Keratinocyte (primary cell): ENCODE measurements at regions not wholly inside any gene's neighbourhood (a gene's known extent, or its start where the extent isn't known, plus 50 kb on each side); places are given as distances from the start of the nearest gene placed in this dataset.

Source experiments
- DNase-seq: peaks from one replicate; pipeline ENCODE4 v3.0.0-alpha.2; 2011; ENCODE audit warnings: low read depth, missing footprints, low spot score
- FAIRE-seq: peaks from 2 replicates; lab custom pipeline; 2011; peaks lifted over from hg19 to GRCh38; lab: Jason Lieb, UNC
- H2AFZ ChIP-seq: 2 replicates; pipeline ENCODE4 v1.6.0; 2012; ENCODE audit warnings: low read length, control low read depth, inconsistent platforms; ENCODE audit not compliant: control insufficient read depth
- H3K27ac ChIP-seq: 2 replicates; pipeline ENCODE4 v1.5.1; 2011; ENCODE audit warnings: low read length; ENCODE audit not compliant: control insufficient read depth, insufficient read depth
- H3K27me3 ChIP-seq: 3 replicates; pipeline ENCODE4 v1.6.0; 2011; ENCODE audit warnings: low read length; ENCODE audit not compliant: control insufficient read depth, insufficient read depth; ENCODE audit errors: extremely low read depth
- H3K36me3 ChIP-seq, 2 experiments: 2 replicates in 1 of 2; 3 replicates in 1 of 2; pipeline ENCODE4 v1.5.1; 2011; ENCODE audit warnings: low read length in 2 of 2, mild to moderate bottlenecking in 1 of 2; ENCODE audit not compliant: control insufficient read depth in 2 of 2, insufficient read depth in 2 of 2; ENCODE audit errors: extremely low read depth in 1 of 2
- H3K4me1 ChIP-seq: 3 replicates; pipeline ENCODE4 v1.5.1; 2011; ENCODE audit warnings: low read length; ENCODE audit not compliant: control insufficient read depth, insufficient read depth; ENCODE audit errors: extremely low read depth
- H3K4me2 ChIP-seq: 3 replicates; pipeline ENCODE4 v1.6.0; 2011; ENCODE audit warnings: low read depth, low read length; ENCODE audit not compliant: control insufficient read depth, insufficient read depth; ENCODE audit errors: extremely low read depth
- H3K4me3 ChIP-seq, 3 experiments: fragments of 200-600 bp in 1 of 3; sonication (generic) in 1 of 3; 2 replicates in 2 of 3; 3 replicates in 1 of 3; pipeline ENCODE4 v1.5.1; 2011 to 2016; ENCODE audit warnings: low read length in 3 of 3, mild to moderate bottlenecking in 3 of 3, control low read depth in 2 of 3, inconsistent platforms in 1 of 3, low read depth in 1 of 3, mixed read lengths in 1 of 3, mixed run types in 1 of 3, moderate library complexity in 1 of 3; ENCODE audit not compliant: control insufficient read depth in 2 of 3, insufficient read depth in 2 of 3; ENCODE audit errors: extremely low read depth in 1 of 3
- H3K79me2 ChIP-seq: 2 replicates; pipeline ENCODE4 v1.6.0; 2012; ENCODE audit warnings: low read length; ENCODE audit not compliant: control insufficient read depth, insufficient read depth
- H3K9ac ChIP-seq: 3 replicates; pipeline ENCODE4 v1.6.0; 2011; ENCODE audit warnings: low read length; ENCODE audit not compliant: control insufficient read depth, insufficient read depth; ENCODE audit errors: extremely low read depth
- H3K9me1 ChIP-seq: 3 replicates; pipeline ENCODE4 v1.6.0; 2011; ENCODE audit warnings: low read length; ENCODE audit not compliant: control insufficient read depth, insufficient read depth; ENCODE audit errors: extremely low read depth
- H3K9me3 ChIP-seq: 2 replicates; pipeline ENCODE4 v1.5.1; 2012; ENCODE audit warnings: low read depth, low read length; ENCODE audit not compliant: control insufficient read depth
- H4K20me1 ChIP-seq: 3 replicates; pipeline ENCODE4 v1.6.0; 2011; ENCODE audit warnings: low read length; ENCODE audit not compliant: control insufficient read depth, insufficient read depth; ENCODE audit errors: extremely low read depth
- CTCF ChIP-seq, 3 experiments: IDR thresholded peaks in 1 of 3; conservative IDR thresholded peaks in 1 of 3; optimal IDR thresholded peaks in 1 of 3; 2 replicates in 2 of 3; 3 replicates in 1 of 3; pipeline versions ENCODE3 to v1.5.1; 2011; ENCODE audit warnings: low read length in 3 of 3, mild to moderate bottlenecking in 3 of 3, moderate library complexity in 2 of 3, control low read depth in 1 of 3, inconsistent platforms in 1 of 3; ENCODE audit not compliant: insufficient read depth in 2 of 3; ENCODE audit errors: extremely low read depth in 1 of 3
- EZH2 ChIP-seq: IDR thresholded peaks from one replicate; pipeline ENCODE4 v1.6.1; 2012; ENCODE audit warnings: inconsistent platforms, mild to moderate bottlenecking, low read length, moderate library complexity
- dilution Hi-C: fragments of 300-500 bp; cut with MboI; formaldehyde crosslinking; loops from one replicate; pipeline ENCODE4 v1.7.0; 2020; ENCODE audit warnings: low sequenced_read_pairs; ENCODE audit not compliant: extremely low pct_ligation_motif_present

GRCh38 chr13:88648598-88649373 lies 977.6 kb downstream of the SLITRK5 start:
- dilution Hi-C loops = no loop called here
- no peak for DNase-seq
- no peaks in the 10 kb centered on the region for H3K79me2 ChIP-seq
- no peaks in the 10 kb centered on the region for H3K9me3 ChIP-seq
- no peaks in the 10 kb centered on the region for H3K27me3 ChIP-seq
- no peak for FAIRE-seq
- H2AFZ ChIP-seq = no peak overlapping the region
- no peaks in the 10 kb centered on the region for H4K20me1 ChIP-seq
- no peak overlapping the region for H3K9ac ChIP-seq
- TF ChIP-seq CTCF (optimal IDR thresholded peaks at IDR 0.05 in 1 of 3, IDR thresholded peaks at IDR 0.05 in 1 of 3, conservative IDR thresholded peaks at IDR 0.05 in 1 of 3; ENCODE audit: extremely low read depth in 1 of 3, insufficient read depth in 2 of 3, low read length in 3 of 3) (no peak), EZH2 (no peak)
- no peaks in the 10 kb centered on the region for H3K9me1 ChIP-seq
- H3K27ac ChIP-seq = no peak overlapping the region
- no peak overlapping the region for H3K4me2 ChIP-seq
- H3K36me3 ChIP-seq = no peaks in the 10 kb centered on the region
- H3K4me3 ChIP-seq = no peak overlapping the region
- no peaks in the 10 kb centered on the region for H3K4me1 ChIP-seq

- Histone ChIP-seq H3K4me1 (no peaks in the 10 kb centered on the region), H3K4me3 (no peak overlapping the region), H2AFZ (no peak overlapping the region), H3K36me3 (no peaks in the 10 kb centered on the region), H3K79me2 (no peaks in the 10 kb centered on the region), H3K9ac (no peak overlapping the region), H3K27me3 (no peaks in the 10 kb centered on the region), H4K20me1 (no peaks in the 10 kb centered on the region), H3K9me1 (no peaks in the 10 kb centered on the region), H3K9me3 (no peaks in the 10 kb centered on the region), H3K4me2 (no peak overlapping the region), H3K27ac (no peak overlapping the region)
- FAIRE-seq (no peak), DNase-seq (no peak)
- dilution Hi-C loops = no loop called here
- TF ChIP-seq EZH2 (no peak), CTCF (optimal IDR thresholded peaks at IDR 0.05 in 1 of 3, IDR thresholded peaks at IDR 0.05 in 1 of 3, conservative IDR thresholded peaks at IDR 0.05 in 1 of 3; ENCODE audit: extremely low read depth in 1 of 3, insufficient read depth in 2 of 3, low read length in 3 of 3) (no peak)
Observed at GRCh38 chr13:88649855-88650254, 978.7 kb downstream of the SLITRK5 start.
